Urothelium cell line (cell line): ENCODE measurements at regions not wholly inside any gene's neighbourhood (a gene's known extent, or its start where the extent isn't known, plus 50 kb on each side); places are given as distances from the start of the nearest gene placed in this dataset.
"Not testable (repeated sequence)": the region's sequence is repeated elsewhere in the genome, so short reads cannot be mapped to it uniquely, and the experiment has no call there.

ENCODE experiments used
- DNase-seq: peaks from one replicate; pipeline ENCODE4 v3.0.0; 2011; ENCODE audit warnings: low spot score, mixed read lengths
- FAIRE-seq: peaks from 2 replicates; lab custom pipeline; 2011; peaks lifted over from hg19 to GRCh38; lab: Jason Lieb, UNC

GRCh38 chr21:36207577-36208320 is 51.1 kb downstream of the DOP1B start:
- DNase-seq: peak; percentile 11

DNA sequence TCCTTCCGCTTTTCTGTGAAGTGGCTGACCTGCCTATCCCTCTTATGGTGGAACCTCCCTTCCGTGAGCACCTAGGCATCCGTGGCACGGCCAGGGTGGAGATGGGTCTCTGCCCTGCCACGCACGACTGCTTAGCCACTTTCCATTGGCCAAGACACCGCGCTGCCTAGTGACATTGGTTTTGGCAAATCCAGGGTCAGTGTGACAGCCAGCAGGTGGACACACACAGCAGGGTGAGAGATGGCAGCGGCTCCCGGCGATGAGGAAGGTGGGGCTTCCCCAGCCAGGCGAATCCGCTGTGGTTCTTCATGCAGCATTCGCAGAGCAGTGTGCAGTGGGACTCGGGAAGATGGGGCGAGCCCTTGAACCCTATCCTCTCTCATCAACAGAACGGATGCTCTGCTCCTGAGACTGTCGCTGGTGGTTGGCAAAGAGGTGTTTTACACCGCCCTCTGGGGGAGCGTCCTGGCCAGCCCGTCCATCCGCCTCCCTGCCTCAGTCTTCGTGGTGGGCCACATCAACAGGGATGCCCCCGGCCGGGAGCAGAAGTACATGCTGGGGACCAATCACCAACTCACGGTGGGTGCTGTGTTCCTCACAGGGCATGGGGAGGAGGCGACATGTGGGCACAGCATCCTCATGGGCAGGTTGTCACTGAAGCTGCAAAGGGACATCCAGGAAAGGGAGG is 51.8 kb downstream of the DOP1B start:
- FAIRE-seq (no peak), DNase-seq (no peak)

More at GRCh38 chr21:36207577-36208320, 51.1 kb downstream of the DOP1B start:
- FAIRE-seq: no peak

- no peak for DNase-seq
- FAIRE-seq: no peak
Observed at GRCh38 chr21:36209626-36210171, 53.1 kb downstream of the DOP1B start.

GRCh38 chr21:36210779-36211659 is 54.4 kb downstream of the DOP1B start:
- no peak for DNase-seq
- FAIRE-seq: no peak

DNA sequence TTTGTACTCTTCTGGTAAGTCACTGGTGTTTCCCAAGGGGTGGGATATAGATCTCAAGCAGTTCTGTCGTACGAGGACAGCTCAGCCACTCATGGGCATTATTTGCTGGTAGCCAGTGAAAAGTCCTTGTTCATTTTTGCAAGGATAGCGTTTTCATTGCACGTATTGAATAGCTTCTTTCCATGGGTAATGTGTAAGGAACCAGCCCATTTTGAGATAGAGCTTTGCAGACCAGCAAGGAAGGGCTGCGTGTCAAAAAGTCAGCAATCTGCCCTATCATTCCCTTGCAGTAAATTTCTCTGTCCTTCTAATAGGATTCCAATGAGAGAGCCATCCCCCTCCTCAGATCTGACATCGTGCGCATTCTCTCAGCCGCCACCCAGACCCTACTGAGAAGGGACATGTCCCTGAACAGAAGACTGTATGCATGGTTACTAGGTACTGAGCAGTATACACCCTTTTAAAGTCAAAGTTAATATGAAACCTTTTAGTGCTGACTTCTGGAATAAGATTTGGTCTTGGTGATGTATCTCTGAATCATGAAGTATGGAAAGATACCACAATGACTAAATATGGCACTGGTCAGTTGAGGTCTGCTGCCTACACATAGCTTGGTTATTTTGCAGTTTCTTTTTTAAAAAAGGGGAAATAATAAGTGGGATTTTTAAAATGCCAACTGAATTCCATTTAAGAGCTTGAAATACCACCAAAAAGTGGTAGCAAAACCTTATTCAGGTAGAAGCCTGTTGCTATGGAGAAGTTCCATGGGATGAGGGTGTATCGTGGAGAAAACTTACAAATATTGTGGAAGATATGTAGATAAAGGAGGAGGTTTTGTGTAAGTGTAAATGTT is 55.3 kb downstream of the DOP1B start:
- no peak for DNase-seq

GRCh38 chr21:36212513-36212780 is 55.8 kb downstream of the DOP1B start:
- FAIRE-seq (no peak), DNase-seq (no peak)

More for the DNA sequence above, 55.3 kb downstream of the DOP1B start:
- FAIRE-seq: no peak

DNA sequence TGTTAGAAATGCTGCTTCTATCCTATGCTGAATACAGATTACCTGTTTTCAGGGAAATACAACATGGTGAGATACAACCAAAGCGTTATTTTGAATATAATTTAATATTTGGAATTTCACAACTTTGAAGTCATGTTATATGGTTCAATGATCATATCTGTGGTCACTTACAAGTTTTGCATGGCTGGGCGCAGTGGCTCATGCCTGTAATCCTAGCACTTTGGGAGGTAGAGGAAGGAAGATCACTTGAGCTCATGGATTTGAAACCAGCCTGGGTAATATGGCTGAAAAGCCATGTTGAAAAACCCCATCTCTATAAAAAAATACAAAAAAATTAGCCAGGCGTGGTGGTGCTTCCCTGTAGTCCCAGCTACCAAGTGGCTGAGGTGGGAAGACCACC is 57.9 kb downstream of the DOP1B start:
- FAIRE-seq: no peak

DNA sequence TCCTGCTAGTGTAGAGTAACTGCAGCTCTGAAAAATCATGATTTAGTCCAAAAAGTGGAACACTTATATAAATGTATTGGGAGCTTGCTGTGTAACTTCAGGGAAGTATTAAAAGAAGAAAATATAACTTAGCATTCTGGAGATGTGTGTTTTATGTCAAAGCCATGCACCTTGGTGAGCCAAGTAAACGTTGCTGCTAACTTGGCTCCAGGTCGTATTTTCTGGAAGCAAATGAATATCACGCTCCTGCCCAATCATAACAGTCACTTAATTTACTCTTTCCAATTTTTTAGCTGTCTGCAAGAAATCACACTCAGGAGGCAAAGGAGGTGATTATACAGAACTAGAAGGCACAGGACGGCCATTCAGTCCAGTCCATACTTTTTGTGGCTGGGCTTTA is 61.1 kb downstream of the DOP1B start:
- DNase-seq (no peak), FAIRE-seq (no peak)

More for the DNA sequence above, 57.9 kb downstream of the DOP1B start:
- no peak for DNase-seq

GRCh38 chr21:36218691-36219090 is 62.1 kb downstream of the DOP1B start:
- DNase-seq: no peak
- no peak for FAIRE-seq

DNA sequence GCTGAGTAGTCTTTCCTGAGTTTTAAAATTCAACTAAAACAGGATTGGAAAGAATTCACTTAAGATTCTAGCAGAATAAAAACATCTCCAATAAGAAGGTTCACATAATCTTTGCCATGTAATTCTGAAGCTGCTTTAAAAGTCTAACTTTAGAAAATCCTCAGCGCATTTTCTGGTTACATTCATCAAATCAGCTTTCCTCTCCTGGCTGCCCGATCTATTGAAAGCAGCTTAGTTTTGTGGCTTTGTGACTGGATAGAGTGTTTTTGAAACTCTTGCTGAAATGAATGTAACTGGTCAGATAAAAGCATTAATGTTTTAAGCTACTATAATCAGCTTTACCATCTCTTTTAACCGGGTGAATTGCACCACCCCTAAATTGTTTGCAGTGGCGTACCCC is 66.8 kb downstream of the DOP1B start:
- no peak for DNase-seq
- no peak for FAIRE-seq

- DNase-seq: no peak
- FAIRE-seq: no peak
Observed at GRCh38 chr21:36229181-36229580, 72.6 kb downstream of the DOP1B start.

DNA sequence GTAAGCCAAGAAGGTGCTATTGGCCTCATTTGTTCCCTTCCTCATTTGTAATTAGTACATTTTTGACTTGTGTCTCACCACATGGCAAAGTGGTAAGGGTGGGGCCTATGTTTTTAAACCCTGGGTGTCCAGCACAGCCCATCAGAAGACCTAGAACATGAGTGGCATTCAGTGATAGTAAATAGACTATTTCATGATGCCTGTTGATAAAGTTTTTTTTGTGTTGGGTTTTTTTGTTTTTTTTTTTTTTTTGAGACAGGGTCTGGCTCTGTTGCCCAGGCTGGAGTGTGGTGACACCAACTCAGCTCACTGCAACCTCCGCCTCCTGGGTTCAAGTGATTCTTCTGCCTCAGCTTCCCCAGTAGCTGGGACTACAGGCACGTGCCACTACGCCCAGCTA is 74.8 kb downstream of the DOP1B start:
- not testable (repeated sequence) for FAIRE-seq, DNase-seq

- FAIRE-seq: no peak
- DNase-seq: no peak
Observed at GRCh38 chr21:36232641-36233040, 76.0 kb downstream of the DOP1B start.

- DNase-seq (no peak), FAIRE-seq (no peak)
Observed at GRCh38 chr21:36235058-36235582, 78.5 kb downstream of the DOP1B start.

DNA sequence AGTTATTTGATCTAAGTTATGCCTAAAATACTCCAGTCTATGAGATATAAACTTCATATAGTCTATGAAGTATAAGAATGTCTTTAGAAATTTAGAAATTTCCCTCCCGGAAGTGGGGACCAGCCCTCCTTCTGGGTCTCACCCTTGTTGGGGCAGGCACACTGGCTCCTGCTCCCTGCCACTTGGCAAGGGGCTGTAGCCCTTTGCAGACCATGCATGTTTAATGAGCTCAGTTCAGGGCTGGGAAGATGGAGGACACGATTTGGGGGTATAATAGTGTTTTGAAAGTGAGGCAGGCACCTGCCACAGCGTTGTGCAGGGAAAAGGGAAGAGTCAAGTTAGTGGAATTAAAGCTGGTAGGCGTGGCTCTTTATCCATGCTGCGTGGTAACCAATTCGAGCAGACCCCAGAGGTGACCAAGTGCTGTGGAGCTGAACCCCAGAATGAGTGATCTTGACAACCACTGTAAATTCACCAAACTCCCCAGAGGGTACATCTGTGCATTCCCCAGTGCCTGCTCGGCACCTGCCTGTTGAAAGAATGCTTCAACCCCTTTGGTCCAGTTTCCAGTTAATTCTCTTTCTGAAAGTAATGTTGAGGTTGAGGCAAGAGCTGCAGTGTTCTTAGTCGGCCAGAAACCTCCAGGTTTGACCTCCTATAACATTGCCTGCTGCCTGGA is 79.6 kb downstream of the DOP1B start:
- no peak for FAIRE-seq
- no peak for DNase-seq

- DNase-seq: no peak
- FAIRE-seq: no peak
Observed at GRCh38 chr21:36237441-36237840, 80.8 kb downstream of the DOP1B start.

DNA sequence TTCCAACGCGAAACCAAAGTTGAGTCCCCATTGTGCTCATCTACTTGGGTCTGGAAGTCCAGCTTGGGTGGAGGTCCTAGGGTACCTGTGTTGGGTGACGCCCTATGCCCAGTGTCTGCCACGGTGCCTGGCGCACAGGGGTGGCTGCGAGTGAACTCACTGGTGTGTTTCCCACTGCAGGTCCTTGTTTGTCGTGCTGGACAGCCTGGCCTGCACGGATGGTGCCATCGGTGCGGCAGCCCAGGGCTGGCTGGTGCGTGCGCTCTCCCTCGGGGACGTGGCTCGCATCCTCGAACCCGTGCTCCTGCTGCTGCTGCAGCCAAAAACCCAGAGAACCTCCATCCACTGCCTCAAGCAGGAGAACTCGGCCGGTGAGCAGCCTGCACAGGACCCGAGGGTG is 80.4 kb upstream of the MORC3 start:
- FAIRE-seq: no peak

DNA sequence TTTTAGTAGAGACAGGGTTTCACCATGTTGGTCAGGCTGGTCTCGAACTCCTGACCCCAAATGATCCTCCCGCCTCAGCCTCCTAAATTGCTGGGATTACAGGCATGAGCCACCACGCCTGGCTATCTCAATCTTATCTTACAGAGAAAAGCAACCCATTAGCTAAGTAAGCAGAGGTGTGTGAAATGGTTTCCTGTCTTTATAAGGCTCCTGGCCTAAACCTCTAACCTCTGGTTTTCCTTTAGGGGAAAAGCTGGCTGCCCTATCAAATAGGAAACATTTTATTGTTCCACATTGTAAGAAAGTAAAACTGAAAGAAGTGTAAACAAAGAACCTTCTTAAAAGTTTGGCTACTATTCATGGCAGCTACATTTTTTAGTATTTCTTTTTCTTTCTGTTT is 78.3 kb upstream of the MORC3 start:
- DNase-seq: no peak
- FAIRE-seq: no peak

More for the DNA sequence above, 80.4 kb upstream of the MORC3 start:
- DNase-seq: no peak

DNA sequence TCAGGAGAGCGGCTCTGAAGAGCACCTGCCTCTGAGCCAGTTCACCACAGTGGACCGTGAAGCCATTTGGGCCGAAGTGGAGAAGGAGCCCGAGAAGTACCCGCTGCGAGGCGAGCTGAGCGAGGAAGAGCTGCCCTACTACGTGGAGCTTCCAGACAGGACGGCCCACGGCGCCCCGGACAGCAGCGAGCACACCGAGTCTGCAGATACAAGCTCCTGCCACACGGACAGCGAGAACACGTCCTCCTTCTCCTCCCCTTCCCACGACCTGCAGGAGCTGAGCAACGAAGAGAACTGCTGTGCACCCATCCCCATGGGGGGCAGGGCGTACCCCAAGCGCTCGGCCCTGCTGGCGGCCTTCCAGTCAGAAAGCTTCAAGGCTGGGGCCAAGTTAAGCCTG is 74.9 kb upstream of the MORC3 start:
- FAIRE-seq: no peak
- DNase-seq: no peak

DNA sequence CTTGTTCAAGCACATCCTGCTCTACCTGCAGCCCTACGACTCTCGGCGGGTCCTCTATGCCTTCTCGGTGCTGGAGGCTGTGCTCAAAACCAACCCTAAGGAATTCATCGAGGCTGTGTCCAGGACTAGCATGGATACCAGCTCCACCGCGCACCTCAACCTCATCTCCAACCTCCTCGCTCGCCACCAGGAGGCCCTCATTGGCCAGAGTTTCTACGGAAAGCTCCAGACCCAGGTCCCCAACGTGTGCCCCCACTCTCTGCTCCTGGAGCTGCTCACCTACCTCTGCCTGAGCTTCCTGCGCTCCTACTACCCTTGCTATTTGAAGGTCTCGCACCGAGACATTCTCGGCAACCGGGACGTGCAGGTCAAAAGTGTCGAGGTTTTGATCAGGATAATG is 74.3 kb upstream of the MORC3 start:
- no peak for DNase-seq
- no peak for FAIRE-seq
